GM18867 (cell line): ENCODE measurements at regions not wholly inside any gene's neighbourhood (a gene's known extent, or its start where the extent isn't known, plus 50 kb on each side); places are given as distances from the start of the nearest gene placed in this dataset.
"Not testable (repeated sequence)": the region's sequence is repeated elsewhere in the genome, so short reads cannot be mapped to it uniquely, and the experiment has no call there.

Experiments used
- ATAC-seq: cut with Tn5 transposase; IDR thresholded peaks from one replicate; pipeline ENCODE4 v1.9.1; 2021; ENCODE audit warnings: mild to moderate bottlenecking, moderate library complexity; ENCODE audit not compliant: unreplicated experiment

DNA sequence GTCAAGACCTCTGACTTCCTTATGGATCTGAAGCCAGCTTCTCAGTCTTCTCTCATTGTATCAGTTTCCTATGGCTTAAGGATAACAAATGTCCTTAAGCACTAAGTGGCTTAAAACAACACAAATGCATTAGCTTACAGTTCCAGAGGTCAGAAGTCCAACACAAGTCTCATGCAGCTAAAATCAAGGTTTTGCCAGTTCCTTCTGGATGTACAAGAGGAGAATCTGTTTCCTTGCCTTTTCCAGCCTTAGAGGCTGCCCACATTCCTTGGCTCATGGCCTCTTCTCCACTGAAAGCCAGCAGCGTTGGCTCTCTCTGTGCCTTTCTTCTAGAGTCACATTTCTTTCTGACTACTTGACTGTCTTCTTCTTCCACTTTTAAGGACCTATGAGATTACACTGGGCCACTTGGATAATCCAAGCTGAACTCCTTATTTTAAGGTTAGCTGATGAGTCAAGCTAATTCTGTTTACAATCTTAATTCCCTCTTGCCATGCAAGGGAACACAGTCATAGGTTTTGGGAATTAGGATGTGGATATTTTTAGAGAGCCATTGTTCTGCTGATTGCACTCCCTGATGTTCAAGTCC is 179.0 kb downstream of the BCAS1 start:
- ATAC-seq: no peak

DNA sequence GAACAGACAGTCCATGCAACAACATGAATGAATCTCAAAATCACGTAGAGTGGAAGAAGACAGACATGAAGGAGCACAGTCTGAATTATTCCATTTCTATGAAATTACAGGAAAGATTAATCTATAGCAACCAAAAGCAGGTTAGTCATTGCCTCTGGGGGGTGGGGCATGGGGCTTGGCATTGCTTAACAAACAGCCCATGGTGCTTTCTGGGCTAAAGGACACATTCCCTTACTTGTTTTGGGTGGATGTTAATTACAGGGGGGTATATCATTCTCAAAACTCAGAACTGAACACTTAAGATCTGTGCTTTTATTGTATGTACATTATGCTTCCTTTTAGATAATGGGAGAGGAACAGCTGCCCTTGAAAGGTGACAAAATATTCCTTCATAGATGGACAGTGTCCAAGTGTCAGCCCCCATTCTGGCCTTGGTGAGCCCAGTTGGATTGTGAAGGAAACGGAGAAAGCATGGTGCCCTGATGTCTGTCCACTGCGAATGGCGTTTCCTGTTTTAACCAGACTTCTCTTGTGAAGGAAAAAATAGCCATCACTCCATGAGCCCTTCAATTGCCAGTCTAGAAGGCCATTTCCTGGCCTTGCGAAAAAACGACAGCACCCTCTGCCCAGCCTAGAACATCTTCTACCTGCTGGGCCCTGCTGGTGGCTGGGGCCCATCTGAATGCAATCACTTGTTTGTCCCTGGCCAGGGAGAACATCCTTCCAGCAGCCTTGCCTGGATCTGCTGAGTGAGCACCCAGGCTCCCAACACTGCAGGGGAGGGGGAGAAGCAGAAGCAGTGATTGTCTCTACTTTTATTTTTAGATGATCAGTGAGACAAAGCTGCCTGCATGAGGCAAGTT is 179.7 kb downstream of the BCAS1 start:
- ATAC-seq: no peak

DNA sequence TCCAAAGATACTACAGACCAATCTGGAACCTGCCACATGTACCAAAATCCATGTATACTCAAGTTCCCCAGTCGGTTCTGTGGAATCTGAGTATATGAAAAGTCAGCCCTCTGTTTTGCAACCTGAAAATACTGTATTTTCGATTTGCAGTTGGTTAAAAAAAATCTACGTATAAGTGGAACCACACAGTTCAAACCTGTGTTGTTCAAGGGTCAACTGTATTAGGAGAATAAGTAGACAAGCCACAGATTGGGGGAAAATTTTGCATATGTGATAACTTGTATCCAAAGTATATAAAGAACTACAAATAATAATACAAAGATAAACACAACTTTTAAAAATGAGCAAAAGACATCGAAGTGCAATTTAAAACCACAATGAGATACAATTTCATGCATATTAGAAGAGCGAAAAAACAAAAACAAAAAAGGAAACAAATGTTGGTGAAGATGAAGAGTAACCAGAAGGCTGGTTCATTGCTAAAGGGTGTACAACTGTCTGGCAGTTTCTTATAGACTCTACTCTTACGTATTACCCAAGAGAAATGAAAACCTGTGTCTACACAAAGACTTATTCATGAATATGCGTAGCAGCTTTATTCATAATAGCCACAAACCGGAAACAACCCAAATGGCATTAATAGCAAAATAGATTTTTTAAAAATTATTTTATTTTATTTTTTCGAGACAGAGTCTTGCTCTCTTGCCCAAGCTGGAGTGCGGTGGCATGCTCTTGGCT is 180.8 kb downstream of the BCAS1 start:
- no peak for ATAC-seq

DNA sequence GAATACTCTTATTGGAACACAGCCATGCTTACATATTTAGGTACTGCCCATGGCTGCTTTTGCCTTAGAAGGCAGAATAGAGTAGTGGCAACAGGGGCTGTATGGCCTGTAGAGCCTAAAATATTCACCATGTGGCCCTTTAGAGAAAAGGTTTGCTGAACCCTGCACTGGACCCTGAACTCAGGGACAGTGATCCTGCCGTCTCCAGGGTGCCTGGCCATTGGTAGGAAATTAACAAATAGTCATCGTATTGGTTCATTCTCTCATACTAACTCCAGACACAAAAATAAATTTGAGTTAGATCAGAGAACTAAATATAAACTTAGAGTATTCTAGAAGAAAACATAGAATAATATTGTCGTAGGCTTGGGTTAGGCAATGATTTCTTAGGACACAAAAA is 181.4 kb downstream of the BCAS1 start:
- no peak for ATAC-seq

DNA sequence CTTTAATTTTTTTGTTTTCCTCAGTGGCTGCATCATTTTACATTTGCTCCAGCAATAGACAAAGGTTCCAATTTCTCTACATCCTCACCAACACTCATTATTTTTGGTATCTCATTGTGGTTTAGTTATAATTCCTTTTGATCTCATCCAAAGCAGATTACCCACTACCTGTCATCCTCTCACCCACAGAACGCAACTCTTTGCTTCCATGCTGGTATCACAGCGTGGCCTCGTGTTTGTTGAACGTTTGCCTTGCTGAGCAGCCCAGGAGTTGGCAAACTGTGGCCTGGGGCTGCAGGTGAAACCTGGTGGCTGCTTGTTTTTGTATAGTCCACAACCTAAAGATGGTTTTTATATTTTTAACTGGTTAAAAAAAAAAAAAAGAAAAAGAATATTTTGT is 181.9 kb downstream of the BCAS1 start:
- no peak for ATAC-seq

DNA sequence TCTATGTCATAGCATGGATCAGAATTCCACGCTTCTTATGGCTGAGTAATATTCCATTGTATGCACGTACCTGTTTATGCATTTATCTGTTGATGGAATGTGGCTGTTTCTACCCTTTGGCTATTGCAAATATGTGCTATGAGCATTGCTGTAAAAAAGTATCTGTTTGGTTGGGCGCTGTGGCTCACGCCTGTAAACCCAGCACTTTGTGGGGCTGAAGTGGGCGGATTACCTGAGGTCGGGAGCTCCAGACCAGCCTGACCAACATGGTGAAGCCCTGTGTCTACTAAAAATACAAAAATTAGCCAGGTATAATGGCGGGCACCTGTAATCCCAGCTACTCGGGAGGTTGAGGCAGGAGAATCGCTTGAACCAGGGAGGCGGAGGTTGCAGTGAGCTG is 182.4 kb downstream of the BCAS1 start:
- no peak for ATAC-seq

DNA sequence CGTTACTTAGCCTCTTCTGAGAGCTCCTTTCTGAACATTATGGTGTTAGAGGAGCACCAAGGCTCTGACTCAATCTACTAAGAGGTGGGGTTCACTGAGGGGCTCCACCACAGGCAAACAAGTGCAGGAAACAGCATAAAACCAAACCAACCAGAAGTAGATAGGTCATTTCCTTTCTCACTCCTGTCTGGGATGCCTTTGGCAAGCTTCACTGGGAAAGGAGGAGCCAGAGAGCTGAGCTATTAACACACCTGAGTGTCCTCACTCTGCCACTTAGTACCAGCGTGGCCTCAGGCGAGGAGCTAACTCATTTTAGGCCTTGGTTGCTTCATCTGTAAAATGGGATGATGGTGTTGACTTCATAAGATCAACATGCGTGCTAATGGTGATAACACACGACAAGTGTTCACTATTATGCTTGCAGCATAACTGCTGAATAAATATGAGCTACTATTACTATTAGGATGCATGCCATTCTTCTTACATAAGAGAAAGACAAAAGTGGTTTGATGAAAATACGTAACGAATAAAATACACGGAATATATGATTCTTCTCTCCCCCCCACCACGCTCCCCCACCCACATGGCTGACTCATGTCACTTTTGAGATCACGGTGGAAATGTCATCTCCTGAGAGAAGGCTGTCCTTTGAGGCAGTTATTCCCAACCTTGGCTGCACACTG is 185.4 kb downstream of the BCAS1 start:
- no peak for ATAC-seq

DNA sequence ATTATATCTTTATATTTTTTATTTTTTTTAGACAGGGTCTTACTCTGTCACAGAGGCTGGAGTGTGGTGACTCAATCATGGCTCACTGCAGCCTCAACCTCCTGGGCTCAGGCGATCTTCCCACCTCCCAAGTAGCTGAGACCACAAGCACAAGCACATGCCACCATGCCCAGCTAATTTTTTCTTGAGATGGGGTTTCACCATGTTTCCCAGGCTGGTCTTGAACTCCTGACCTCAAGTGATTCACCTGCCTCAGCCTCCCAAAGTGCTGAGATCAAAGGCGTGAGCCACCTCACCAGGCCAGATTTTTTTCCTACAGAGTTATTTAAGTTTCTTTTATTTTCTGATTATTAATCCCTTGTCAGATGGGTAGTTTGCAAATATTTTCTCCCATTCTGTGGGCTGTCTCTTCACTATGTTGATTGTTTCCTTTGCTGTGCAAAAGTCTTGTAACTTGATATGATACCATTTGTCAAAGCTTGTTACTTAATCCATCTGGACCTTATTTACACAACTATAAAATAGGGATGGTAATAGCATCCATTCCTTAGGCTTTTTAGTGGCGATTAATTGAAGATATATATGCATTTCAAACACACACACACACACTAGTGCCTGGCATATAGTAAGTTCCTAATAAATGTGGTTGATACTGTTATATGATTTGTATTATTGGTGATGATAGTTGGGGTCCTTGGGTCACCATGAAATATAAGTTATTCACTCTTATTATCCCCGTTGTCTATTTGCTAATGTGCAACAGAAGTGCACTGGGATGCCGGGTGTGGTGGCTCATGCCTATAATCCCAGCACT is 187.1 kb downstream of the BCAS1 start:
- ATAC-seq: no peak

DNA sequence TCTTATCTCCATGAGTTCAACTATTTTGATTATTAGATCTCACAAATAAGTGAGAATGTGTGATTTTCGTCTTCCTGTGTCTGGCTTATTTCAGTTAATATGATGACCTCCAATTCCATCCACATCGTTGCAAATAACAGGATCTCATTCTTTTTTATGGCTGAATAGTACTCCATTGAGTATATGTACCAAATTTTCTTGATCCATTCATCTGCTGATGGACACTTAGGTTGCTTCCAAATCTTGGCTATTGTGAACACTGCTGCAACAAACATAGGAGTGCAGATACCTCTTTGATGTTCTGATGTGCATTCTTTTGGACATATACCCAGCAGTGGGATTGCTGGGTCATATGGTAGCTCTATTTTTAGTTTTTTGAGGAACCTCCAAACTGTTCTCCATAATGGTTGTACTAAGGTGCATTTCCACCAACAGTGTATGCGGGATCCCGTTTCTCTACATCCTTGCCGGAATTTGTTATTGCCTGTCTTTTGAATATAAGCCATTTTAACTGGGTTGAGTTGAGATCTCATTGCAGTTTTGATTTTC is 187.9 kb downstream of the BCAS1 start:
- not testable (repeated sequence) for ATAC-seq

DNA sequence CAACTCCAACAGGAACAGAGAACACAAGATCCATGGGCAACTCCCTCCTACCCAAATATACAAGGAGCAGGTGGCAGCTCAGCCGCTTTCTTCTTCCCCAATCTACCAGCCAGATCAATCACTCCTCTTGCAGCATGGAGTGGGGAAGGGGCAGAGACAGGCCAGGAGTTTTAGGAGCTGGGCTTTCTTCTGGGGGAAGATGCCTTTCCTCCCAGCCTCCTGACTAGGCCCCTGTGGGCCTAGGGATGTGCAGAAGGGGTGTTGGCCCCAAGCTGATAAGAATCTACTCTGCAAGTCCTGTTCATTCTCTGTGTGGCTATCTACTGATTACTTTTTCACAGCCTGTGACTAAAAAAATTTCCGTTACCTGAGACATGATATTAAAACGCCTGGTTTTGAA is 189.0 kb downstream of the BCAS1 start:
- ATAC-seq: no peak

DNA sequence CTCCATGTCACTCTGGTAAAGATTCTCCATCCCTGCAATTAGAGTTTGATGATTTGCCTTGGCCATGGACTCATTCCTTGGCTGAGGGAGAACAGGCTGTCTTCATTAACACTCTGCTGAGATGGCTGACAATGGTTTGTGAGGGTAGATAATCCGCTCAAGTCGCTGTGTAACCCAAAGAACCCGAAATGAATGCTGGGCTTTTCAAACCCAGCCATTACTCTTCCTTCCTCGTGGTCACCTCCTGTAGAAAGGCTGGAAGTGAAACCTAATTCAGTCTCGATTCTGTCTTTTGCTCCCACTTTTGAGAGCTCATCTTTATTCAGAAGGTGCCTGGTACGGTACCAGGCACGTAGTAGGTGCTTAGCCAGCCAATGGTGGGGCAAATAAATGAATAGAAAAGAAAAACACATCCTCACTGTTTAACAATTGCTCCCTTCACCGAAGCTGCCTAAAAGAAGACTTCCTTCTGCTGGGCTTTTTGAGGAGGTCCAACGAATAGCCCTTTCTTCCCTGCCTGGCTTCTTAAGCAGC is 190.2 kb downstream of the BCAS1 start:
- no peak for ATAC-seq

DNA sequence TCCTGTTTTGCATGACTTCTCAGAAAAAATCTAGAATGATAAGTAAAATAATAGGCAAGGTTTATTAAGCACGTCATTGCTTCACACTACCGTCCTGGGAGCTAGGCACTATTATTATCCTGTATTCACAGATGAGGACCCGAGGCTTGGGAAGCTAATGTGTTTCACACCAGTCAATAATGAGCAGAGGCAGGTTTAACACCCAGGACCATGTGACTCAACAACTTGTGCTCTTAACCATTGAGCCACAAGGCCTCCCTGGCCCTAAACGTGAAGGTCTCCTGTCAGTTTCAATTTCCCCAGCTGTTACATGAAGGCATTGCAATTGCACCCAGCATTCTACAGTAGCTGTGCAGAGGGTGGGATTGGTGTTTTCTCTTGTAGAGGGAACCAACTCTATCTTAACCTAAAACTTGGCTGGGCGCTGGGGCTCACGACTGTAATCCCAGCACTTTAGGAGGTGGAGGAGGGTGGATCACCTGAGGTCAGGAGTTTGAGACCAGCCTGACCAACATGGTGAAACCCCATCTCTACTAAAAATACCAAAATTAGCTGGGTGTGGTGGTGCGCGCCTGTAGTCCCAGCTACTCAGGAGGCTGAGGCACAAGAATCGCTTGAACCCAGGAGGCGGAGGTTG is 191.2 kb downstream of the BCAS1 start:
- ATAC-seq: no peak

DNA sequence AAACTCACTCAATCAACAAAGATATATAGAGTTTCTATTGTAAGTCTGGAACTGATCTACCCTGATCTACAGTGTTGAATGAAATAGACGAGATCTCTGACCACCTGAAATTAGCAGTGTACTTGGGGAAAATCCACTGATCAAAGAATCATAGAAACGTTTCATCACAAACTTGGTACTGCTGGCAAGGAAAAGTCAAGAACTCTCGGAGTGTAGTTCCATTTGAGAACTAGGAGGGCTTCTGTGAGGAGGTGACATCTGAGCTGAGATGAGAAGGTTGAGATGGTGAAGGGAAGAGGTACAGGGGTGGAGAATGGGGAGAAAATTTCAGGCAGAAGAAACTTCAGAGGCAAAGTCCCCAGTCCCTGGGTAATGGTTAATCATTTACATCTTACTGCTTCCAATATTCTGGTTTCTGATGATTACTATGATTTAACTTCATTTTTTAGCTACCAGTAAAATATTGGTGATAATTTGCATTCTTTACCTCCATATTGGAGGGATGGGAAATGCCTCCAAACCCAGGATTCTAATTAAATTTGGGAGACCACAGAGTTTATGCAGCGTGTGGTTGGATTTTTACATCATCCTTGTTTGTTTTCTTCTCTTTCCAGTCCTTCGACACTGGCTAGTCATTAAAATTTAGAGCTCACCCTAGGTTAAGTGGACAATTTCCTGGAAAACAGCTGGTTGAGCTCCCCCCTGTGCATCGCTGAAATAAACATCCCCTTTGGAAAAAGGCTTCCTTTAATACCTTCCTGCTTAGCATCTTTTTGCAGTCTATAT is 191.9 kb downstream of the BCAS1 start:
- no peak for ATAC-seq

DNA sequence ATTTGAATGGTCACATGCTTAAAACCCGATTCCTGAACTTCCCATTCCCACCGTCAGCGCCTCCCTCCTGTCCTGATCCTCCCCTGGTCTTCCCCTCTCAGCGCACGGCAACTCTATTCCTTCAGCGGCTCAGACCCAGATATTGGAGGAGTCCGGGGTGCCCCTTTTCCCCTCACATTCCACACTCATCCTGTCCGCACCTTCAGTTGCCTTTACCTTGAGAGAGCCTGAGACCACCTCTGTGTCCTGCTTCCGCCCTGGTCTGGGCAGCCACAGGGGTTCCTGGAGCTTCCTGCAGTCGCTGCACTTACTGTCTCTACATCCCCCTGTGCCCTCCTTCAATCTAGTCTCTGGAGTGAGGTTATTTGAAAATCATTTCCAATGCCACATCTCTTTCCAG is 193.4 kb downstream of the BCAS1 start:
- no peak for ATAC-seq

DNA sequence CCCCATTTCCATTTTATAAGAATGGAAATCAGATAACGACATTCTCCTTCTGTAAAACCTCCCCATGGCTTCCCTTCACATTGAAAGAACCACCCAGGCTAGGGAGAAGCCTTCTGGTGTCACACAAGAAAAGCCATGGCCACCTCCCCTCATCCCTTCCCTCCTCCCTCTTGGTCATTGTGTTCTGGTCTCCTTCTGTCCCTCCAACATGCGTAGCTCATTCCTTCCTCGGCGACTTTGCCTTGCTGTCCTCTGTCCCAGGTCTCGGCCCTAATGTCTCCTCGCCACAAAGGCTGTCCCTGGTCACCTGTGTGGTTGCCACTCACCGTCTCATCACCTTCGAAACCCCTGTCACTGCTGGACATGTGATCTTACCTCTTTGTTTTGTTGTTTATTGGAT is 193.9 kb downstream of the BCAS1 start:
- no peak for ATAC-seq

DNA sequence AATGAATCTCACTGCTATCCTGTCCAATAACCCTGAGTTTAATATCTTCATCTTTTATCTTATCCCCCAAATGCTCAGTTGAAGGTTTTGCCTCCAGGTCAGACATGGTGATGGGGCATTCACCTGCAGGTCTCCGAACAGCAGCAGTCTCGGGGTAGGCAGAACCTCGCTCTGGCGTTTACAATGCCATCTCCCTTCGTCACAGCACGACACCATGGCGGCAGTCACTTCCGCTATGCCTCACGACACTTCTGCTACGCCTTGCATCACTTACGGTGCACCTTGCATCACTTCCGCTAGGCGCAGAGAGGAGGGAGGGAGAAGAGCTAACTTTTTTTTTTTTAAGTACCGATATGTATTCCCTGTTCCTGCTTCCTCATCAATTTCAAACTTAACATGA is 194.9 kb downstream of the BCAS1 start:
- ATAC-seq: no peak

DNA sequence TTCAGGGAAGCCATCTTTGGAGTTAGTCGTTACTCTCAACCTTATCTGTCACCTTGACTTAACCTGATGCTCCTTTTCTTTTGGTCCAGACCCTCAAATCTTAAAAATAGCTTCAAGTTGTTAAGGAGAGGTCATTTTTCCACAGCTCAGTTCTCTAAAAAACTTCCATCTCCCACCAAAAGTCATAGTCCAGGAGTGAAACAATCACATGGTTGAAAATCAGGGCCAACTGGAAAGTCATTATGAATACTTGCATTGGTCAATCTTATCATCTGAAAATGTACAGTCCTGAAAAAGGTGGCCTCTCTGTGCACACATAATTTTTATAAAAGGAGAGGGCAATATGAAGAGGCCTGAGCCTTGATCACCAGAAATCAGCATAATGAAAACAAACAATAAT is 195.7 kb downstream of the BCAS1 start:
- no peak for ATAC-seq

DNA sequence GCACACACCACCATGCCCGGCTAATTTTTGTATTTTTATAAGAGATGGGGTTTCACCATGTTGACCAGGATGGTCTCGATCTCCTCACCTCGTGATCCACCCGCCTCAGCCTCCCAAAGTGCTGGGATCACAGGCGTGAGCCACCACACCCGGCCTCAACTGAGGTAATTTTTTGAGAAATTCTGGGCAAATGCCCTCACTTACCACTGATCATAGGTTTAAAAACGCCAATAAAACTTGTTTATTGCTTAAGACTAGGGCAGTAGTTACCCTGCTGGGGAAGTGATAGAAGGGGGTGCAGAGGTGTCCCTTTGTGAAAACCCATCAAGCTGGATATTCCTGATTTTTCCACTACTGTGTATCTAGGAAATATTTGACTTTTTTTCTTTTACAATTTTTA is 196.3 kb downstream of the BCAS1 start:
- no peak for ATAC-seq

DNA sequence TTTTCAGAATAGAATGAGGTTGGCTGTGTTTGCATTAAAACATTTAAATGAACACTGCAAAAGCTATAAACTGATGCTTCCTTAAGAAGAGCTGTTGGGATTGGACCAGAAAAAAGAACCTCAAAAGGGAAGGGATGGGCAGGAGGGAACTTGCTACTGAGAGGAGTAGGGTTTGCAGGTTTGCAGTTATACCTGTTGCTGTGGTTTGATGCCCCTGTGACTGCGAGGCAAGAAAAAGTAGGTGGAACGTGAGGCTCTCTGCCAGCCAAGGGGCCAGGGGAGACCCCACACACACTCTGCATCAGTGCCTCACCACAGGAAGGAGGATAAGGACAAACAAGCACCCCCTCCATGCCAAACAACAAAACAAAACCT is 197.2 kb downstream of the BCAS1 start:
- no peak for ATAC-seq
